Adrenal gland (tissue), 5 donors: ENCODE measurements at regions not wholly inside any gene's neighbourhood (a gene's known extent, or its start where the extent isn't known, plus 50 kb on each side); places are given as distances from the start of the nearest gene placed in this dataset.

Experiments used
- POLR2A ChIP-seq, 2 donors: fragments of 450-650 bp; IDR thresholded peaks; one replicate each; pipeline ENCODE4 v1.6.1; 2017; ENCODE audit warnings: antibody characterized with exemption in 2 of 2, mild to moderate bottlenecking in 2 of 2, moderate library complexity in 1 of 2
- TF ChIP-seq, protein P1 (sequence below), 6 experiments: fragments of 450-650 bp in 4 of 6; fragments of 200-600 bp in 2 of 6; sonication (generic) in 1 of 6; IDR thresholded peaks; 1 replicate in 5 of 6; 2 replicates in 1 of 6; pipeline versions ENCODE4 v1.5.1 to v1.8.0; 2016 to 2021; ENCODE audit warnings: antibody characterized with exemption in 6 of 6, mild to moderate bottlenecking in 2 of 6, moderate library complexity in 1 of 6
- donor health status: DM: no; HTN: no; CAD: no.

DNA sequence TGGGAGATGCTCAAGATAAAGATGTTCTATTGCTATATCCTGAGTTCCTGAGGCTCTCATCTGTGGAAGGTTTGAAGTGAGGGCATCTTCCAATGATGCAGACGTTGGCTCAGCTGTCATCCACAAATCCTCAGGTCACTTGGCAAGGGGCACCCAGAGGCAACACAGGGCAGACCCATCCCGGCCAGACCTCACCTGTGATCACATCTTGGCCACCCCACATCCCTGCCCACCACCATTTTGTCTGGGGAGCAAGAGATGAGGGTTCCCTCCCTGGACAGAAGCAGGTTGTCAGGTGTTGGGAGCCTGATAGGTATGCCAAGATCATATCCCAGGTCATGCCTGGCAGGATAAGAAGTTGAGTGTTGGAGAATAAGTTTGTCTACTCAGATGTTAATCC lies 918.2 kb upstream of the ZNF722 start:
- TF ChIP-seq, protein P1, sequence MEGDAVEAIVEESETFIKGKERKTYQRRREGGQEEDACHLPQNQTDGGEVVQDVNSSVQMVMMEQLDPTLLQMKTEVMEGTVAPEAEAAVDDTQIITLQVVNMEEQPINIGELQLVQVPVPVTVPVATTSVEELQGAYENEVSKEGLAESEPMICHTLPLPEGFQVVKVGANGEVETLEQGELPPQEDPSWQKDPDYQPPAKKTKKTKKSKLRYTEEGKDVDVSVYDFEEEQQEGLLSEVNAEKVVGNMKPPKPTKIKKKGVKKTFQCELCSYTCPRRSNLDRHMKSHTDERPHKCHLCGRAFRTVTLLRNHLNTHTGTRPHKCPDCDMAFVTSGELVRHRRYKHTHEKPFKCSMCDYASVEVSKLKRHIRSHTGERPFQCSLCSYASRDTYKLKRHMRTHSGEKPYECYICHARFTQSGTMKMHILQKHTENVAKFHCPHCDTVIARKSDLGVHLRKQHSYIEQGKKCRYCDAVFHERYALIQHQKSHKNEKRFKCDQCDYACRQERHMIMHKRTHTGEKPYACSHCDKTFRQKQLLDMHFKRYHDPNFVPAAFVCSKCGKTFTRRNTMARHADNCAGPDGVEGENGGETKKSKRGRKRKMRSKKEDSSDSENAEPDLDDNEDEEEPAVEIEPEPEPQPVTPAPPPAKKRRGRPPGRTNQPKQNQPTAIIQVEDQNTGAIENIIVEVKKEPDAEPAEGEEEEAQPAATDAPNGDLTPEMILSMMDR (IDR thresholded peaks at IDR 0.05): no peak
- no peak for TF ChIP-seq POLR2A (IDR thresholded peaks at IDR 0.05)
